Chondrocyte (in vitro differentiated cells): ENCODE measurements at regions not wholly inside any gene's neighbourhood (a gene's known extent, or its start where the extent isn't known, plus 50 kb on each side); places are given as distances from the start of the nearest gene placed in this dataset.

ENCODE experiments used
- DNase-seq: peaks from one replicate; pipeline ENCODE4 v3.0.0; 2021; ENCODE audit warnings: mixed read lengths, low spot score
- H3K27ac Mint-ChIP-seq: one replicate; pipeline ENCODE4 v1.8.0; 2021; ENCODE audit warnings: mild to moderate bottlenecking, moderate library complexity, mixed read lengths; ENCODE audit not compliant: unreplicated experiment
- H3K27me3 Mint-ChIP-seq: 2 replicates; pipeline ENCODE4 v1.8.0; 2021; ENCODE audit warnings: low read depth, mixed read lengths
- H3K36me3 Mint-ChIP-seq: 2 replicates; pipeline ENCODE4 v1.8.0; 2021; ENCODE audit warnings: low read depth, mixed read lengths
- H3K4me1 Mint-ChIP-seq: 2 replicates; pipeline ENCODE4 v1.8.0; 2021; ENCODE audit warnings: low read depth, mild to moderate bottlenecking, mixed read lengths
- H3K4me3 Mint-ChIP-seq: one replicate; pipeline ENCODE4 v1.8.0; 2021; ENCODE audit warnings: mild to moderate bottlenecking, moderate library complexity, mixed read lengths; ENCODE audit not compliant: unreplicated experiment
- H3K9me3 Mint-ChIP-seq: 2 replicates; pipeline ENCODE4 v1.8.0; 2021; ENCODE audit warnings: low read depth, mixed read lengths
- CTCF ChIP-seq: fragments of 200-600 bp; sonication (generic); IDR thresholded peaks from 2 replicates; pipeline ENCODE4 v1.5.0; 2021; ENCODE audit warnings: antibody characterized with exemption, mild to moderate bottlenecking, moderate library complexity

GRCh38 chr5:103624675-103625074 lies 62.1 kb upstream of the NUDT12 start:
- Mint-ChIP-seq H3K9me3 (no peaks in the 10 kb centered on the region), H3K36me3 (no peaks in the 10 kb centered on the region), H3K4me3 (no peak overlapping the region), H3K27ac (no peak overlapping the region), H3K4me1 (peaks cover 10% of the 10 kb centered on the region), H3K27me3 (no peaks in the 10 kb centered on the region)
- DNase-seq: no peak
- TF ChIP-seq CTCF: no peak

GRCh38 chr5:103624035-103624480 lies 61.5 kb upstream of the NUDT12 start:
- Mint-ChIP-seq H3K4me3 (no peak overlapping the region), H3K9me3 (no peaks in the 10 kb centered on the region), H3K4me1 (peaks cover 10% of the 10 kb centered on the region), H3K36me3 (no peaks in the 10 kb centered on the region), H3K27ac (peak overlapping the region; percentile 39), H3K27me3 (no peaks in the 10 kb centered on the region)
- no peak for TF ChIP-seq CTCF
- DNase-seq: no peak

GRCh38 chr5:103623425-103623824 lies 60.8 kb upstream of the NUDT12 start:
- Mint-ChIP-seq H3K4me1 (peaks cover 10% of the 10 kb centered on the region), H3K9me3 (no peaks in the 10 kb centered on the region), H3K27me3 (no peaks in the 10 kb centered on the region), H3K27ac (no peak overlapping the region), H3K4me3 (no peak overlapping the region), H3K36me3 (no peaks in the 10 kb centered on the region)
- TF ChIP-seq CTCF: no peak
- DNase-seq: no peak

- Mint-ChIP-seq H3K9me3 (no peaks in the 10 kb centered on the region), H3K4me3 (no peak overlapping the region), H3K27ac (no peak overlapping the region), H3K27me3 (no peaks in the 10 kb centered on the region), H3K36me3 (no peaks in the 10 kb centered on the region), H3K4me1 (peaks cover 16% of the 10 kb centered on the region)
- DNase-seq: no peak
- no peak for TF ChIP-seq CTCF
Measured at GRCh38 chr5:103621548-103621930, 59.0 kb upstream of the NUDT12 start.

GRCh38 chr5:103620851-103621547 lies 58.4 kb upstream of the NUDT12 start:
- no peaks in the 10 kb centered on the region for H3K27me3 Mint-ChIP-seq
- no peak for DNase-seq
- H3K36me3 Mint-ChIP-seq: no peaks in the 10 kb centered on the region
- H3K4me3 Mint-ChIP-seq: no peak overlapping the region
- no peak for TF ChIP-seq CTCF
- peaks cover 16% of the 10 kb centered on the region for H3K4me1 Mint-ChIP-seq
- no peak overlapping the region for H3K27ac Mint-ChIP-seq
- H3K9me3 Mint-ChIP-seq: no peaks in the 10 kb centered on the region
